GM12878 (cell line): ENCODE measurements at regions not wholly inside any gene's neighbourhood (a gene's known extent, or its start where the extent isn't known, plus 50 kb on each side); places are given as distances from the start of the nearest gene placed in this dataset.

Experiments used
- ASH2L ChIP-seq: fragments of 300-600, 200-600 bp; sonication (generic); IDR thresholded peaks from 2 replicates; pipeline ENCODE4 v1.6.1; 2017; ENCODE audit warnings: low read depth, mild to moderate bottlenecking, borderline replicate concordance
- EGR1 ChIP-seq, 2 experiments: IDR thresholded peaks; 1 replicate in 1 of 2; 2 replicates in 1 of 2; pipeline ENCODE4 v1.6.1; 2011 to 2012; ENCODE audit warnings: low read depth in 2 of 2, low read length in 2 of 2, borderline replicate concordance in 1 of 2, mild to moderate bottlenecking in 1 of 2, moderate library complexity in 1 of 2
- PML ChIP-seq: IDR thresholded peaks from 2 replicates; pipeline ENCODE4 v1.6.1; 2012; ENCODE audit warnings: low read length, inconsistent platforms
- POLR2A ChIP-seq: IDR thresholded peaks from 2 replicates; pipeline ENCODE4 v1.6.1; 2011; ENCODE audit warnings: low read depth, mild to moderate bottlenecking, low read length
- RAD21 ChIP-seq: IDR thresholded peaks from 2 replicates; pipeline ENCODE4 v1.6.1; 2011; ENCODE audit warnings: mild to moderate bottlenecking, low read depth, low read length, moderate library complexity; ENCODE audit not compliant: insufficient read depth
- SMAD1 ChIP-seq: fragments of 450-650 bp; IDR thresholded peaks from 2 replicates; pipeline ENCODE4 v1.6.1; 2018; ENCODE audit warnings: mild to moderate bottlenecking, low read depth; ENCODE audit not compliant: partially characterized antibody
- TARDBP ChIP-seq: IDR thresholded peaks from 2 replicates; pipeline ENCODE4 v1.6.1; 2016; ENCODE audit warnings: borderline replicate concordance
- YY1 ChIP-seq: IDR thresholded peaks from 2 replicates; pipeline ENCODE4 v1.6.1; 2011; ENCODE audit warnings: low read depth, mild to moderate bottlenecking, low read length
- TF ChIP-seq, protein P1 (sequence below), 3 experiments: IDR thresholded peaks in 2 of 3; conservative IDR thresholded peaks in 1 of 3; 2 replicates each; pipeline ENCODE4 v1.5.1; 2011; ENCODE audit warnings: low read depth in 3 of 3, low read length in 3 of 3, mild to moderate bottlenecking in 3 of 3, control low read depth in 2 of 3, moderate library complexity in 2 of 3, inconsistent platforms in 1 of 3, mixed read lengths in 1 of 3; ENCODE audit not compliant: control insufficient read depth in 2 of 3, insufficient read depth in 1 of 3; ENCODE audit errors: extremely low read depth in 1 of 3

DNA sequence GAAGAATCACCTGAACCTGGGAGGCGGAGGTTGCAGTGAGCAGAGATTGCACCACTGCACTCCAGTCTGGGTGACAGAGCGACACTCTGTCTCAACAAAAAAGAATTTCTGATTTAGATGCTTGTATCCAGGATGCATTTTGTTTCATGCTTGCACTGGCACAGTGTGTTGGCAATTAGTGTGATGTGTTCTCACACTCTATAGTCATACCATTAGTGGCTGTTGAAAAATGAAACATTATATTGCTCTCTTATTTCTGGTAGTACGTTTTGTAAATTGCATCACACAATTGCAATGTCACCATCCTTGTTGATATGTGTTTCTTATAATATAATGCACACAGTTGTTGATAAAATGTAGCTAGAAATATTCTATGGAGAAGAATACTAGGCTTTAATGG lies 51.3 kb upstream of the RMST start:
- TF ChIP-seq YY1 = no peak
- TF ChIP-seq, protein P1, sequence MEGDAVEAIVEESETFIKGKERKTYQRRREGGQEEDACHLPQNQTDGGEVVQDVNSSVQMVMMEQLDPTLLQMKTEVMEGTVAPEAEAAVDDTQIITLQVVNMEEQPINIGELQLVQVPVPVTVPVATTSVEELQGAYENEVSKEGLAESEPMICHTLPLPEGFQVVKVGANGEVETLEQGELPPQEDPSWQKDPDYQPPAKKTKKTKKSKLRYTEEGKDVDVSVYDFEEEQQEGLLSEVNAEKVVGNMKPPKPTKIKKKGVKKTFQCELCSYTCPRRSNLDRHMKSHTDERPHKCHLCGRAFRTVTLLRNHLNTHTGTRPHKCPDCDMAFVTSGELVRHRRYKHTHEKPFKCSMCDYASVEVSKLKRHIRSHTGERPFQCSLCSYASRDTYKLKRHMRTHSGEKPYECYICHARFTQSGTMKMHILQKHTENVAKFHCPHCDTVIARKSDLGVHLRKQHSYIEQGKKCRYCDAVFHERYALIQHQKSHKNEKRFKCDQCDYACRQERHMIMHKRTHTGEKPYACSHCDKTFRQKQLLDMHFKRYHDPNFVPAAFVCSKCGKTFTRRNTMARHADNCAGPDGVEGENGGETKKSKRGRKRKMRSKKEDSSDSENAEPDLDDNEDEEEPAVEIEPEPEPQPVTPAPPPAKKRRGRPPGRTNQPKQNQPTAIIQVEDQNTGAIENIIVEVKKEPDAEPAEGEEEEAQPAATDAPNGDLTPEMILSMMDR (IDR thresholded peaks at IDR 0.05 in 2 of 3, conservative IDR thresholded peaks at IDR 0.05 in 1 of 3; ENCODE audit: control insufficient read depth in 2 of 3, extremely low read depth in 1 of 3, insufficient read depth in 1 of 3, low read depth in 3 of 3, low read length in 3 of 3) = no peak
- TF ChIP-seq ASH2L = no peak
- TF ChIP-seq EGR1 (IDR thresholded peaks at IDR 0.05; ENCODE audit: borderline replicate concordance in 1 of 2, low read depth in 2 of 2, low read length in 2 of 2) = no peak
- TF ChIP-seq TARDBP = no peak
- TF ChIP-seq POLR2A = no peak
- no peak for TF ChIP-seq RAD21
- no peak for TF ChIP-seq SMAD1
- no peak for TF ChIP-seq PML
